IMR-90 (cell line): ENCODE measurements at regions not wholly inside any gene's neighbourhood (a gene's known extent, or its start where the extent isn't known, plus 50 kb on each side); places are given as distances from the start of the nearest gene placed in this dataset.

ENCODE experiments used
- ATAC-seq: fragments of 200-7000 bp; cut with Tn5 transposase; 2 replicates; pipeline ENCODE4 v1.9.1; 2020; ENCODE audit warnings: low read depth, mild to moderate bottlenecking, moderate library complexity
- BruUV-seq: library from RNA; stranded (reverse); fragments of 400-500 nt; replicated peaks from 2 replicates; lab custom pipeline; 2021; lab: Mats Ljungman, UMichigan
- CTCF ChIA-PET: fragments of 300-600 bp; formaldehyde crosslinking; extraction: SDS; loops from one replicate; lab custom pipeline; 2021; ENCODE audit warnings: antibody characterized with exemption; lab: Yijun Ruan, JAX
- POLR2A ChIA-PET: fragments of 300-600 bp; sonication (Branson Sonifier 250); formaldehyde crosslinking; loops from one replicate; lab custom pipeline; 2022; ENCODE audit warnings: antibody characterized with exemption; ENCODE audit not compliant: unreplicated experiment; lab: Charles Lee
- DNase-seq: peaks from one replicate; pipeline ENCODE4 v3.0.0; 2013
- H2AFZ ChIP-seq: replicated peaks from 2 replicates; pipeline ENCODE3; 2013; ENCODE audit warnings: low read length, mild to moderate bottlenecking; ENCODE audit not compliant: poor library complexity
- H2AK5ac ChIP-seq: 2 replicates; pipeline ENCODE4 v1.6.1; 2013; ENCODE audit warnings: low read depth, low read length, inconsistent platforms
- H2AK9ac ChIP-seq: replicated peaks from 2 replicates; pipeline ENCODE3; 2013; ENCODE audit warnings: mild to moderate bottlenecking, low read depth, low read length, moderate library complexity; ENCODE audit not compliant: poor library complexity
- H2BK120ac ChIP-seq: 2 replicates; pipeline ENCODE4 v1.6.1; 2013; ENCODE audit warnings: low read depth, low read length, inconsistent platforms
- H2BK15ac ChIP-seq: 3 replicates; pipeline ENCODE4 v1.6.1; 2013; ENCODE audit warnings: low read depth, low read length, inconsistent platforms
- H2BK20ac ChIP-seq: 2 replicates; pipeline ENCODE4 v1.6.1; 2013; ENCODE audit warnings: low read depth, mild to moderate bottlenecking, inconsistent platforms, low read length, moderate library complexity
- H2BK5ac ChIP-seq: 2 replicates; pipeline ENCODE4 v1.6.1; 2013; ENCODE audit warnings: mild to moderate bottlenecking, low read depth, low read length, inconsistent platforms; ENCODE audit not compliant: poor library complexity, severe bottlenecking
- H3K14ac ChIP-seq: replicated peaks from 2 replicates; pipeline ENCODE4 v1.6.1; 2013; ENCODE audit warnings: low read depth, low read length, inconsistent platforms
- H3K18ac ChIP-seq: 2 replicates; pipeline ENCODE4 v1.6.1; 2013; ENCODE audit warnings: low read depth, low read length, control low read depth
- H3K23ac ChIP-seq: 2 replicates; pipeline ENCODE4 v1.6.1; 2013; ENCODE audit warnings: low read depth, low read length, inconsistent platforms
- H3K27ac ChIP-seq: 2 replicates; pipeline ENCODE4 v1.5.1; 2013; ENCODE audit warnings: mild to moderate bottlenecking, control low read depth, low read length; ENCODE audit not compliant: insufficient read depth
- H3K27me3 ChIP-seq: 2 replicates; pipeline ENCODE4 v1.6.1; 2013; ENCODE audit warnings: low read length; ENCODE audit not compliant: control insufficient read depth, insufficient read depth
- H3K36me3 ChIP-seq: 2 replicates; pipeline ENCODE4 v1.6.1; 2013; ENCODE audit warnings: low read length, mixed read lengths; ENCODE audit not compliant: control insufficient read depth, insufficient read depth
- H3K4ac ChIP-seq: 2 replicates; pipeline ENCODE4 v1.6.1; 2013; ENCODE audit warnings: low read depth, low read length, inconsistent platforms
- H3K4me1 ChIP-seq: 2 replicates; pipeline ENCODE4 v1.6.1; 2013; ENCODE audit warnings: low read length, mixed read lengths; ENCODE audit not compliant: control insufficient read depth, insufficient read depth
- H3K4me2 ChIP-seq: 2 replicates; pipeline ENCODE4 v1.6.1; 2013; ENCODE audit warnings: low read depth, mild to moderate bottlenecking, control low read depth, low read length, moderate library complexity
- H3K4me3 ChIP-seq: 2 replicates; pipeline ENCODE4 v1.5.1; 2013; ENCODE audit warnings: low read depth, mild to moderate bottlenecking, control low read depth, low read length, moderate library complexity; ENCODE audit not compliant: insufficient read depth
- H3K56ac ChIP-seq: 2 replicates; pipeline ENCODE4 v1.6.1; 2013; ENCODE audit warnings: low read length, inconsistent platforms; ENCODE audit not compliant: insufficient read depth; ENCODE audit errors: extremely low read depth
- H3K79me1 ChIP-seq, 2 experiments: 2 replicates each; pipeline ENCODE4 v1.6.1; 2013; ENCODE audit warnings: low read length in 2 of 2, inconsistent platforms in 1 of 2, low read depth in 1 of 2
- H3K9ac ChIP-seq: 2 replicates; pipeline ENCODE4 v1.6.1; 2013; ENCODE audit warnings: low read depth, low read length, control low read depth
- H3K9me1 ChIP-seq: 2 replicates; pipeline ENCODE4 v1.6.1; 2013; ENCODE audit warnings: low read length, inconsistent platforms; ENCODE audit not compliant: insufficient read depth
- H3K9me3 ChIP-seq: 2 replicates; pipeline ENCODE4 v1.6.1; 2013; ENCODE audit warnings: low read length; ENCODE audit not compliant: control insufficient read depth, insufficient read depth
- H4K20me1 ChIP-seq: 2 replicates; pipeline ENCODE4 v1.6.1; 2013; ENCODE audit warnings: low read length, inconsistent platforms; ENCODE audit not compliant: insufficient read depth
- H4K5ac ChIP-seq: 2 replicates; pipeline ENCODE4 v1.6.1; 2013; ENCODE audit warnings: mild to moderate bottlenecking, low read depth, low read length, control low read depth
- H4K8ac ChIP-seq, 2 experiments: 2 replicates each; pipeline ENCODE4 v1.6.1; 2013; ENCODE audit warnings: low read depth in 2 of 2, low read length in 2 of 2, control low read depth in 1 of 2, inconsistent platforms in 1 of 2
- H4K91ac ChIP-seq: 2 replicates; pipeline ENCODE4 v1.6.1; 2013; ENCODE audit warnings: low read depth, low read length, inconsistent platforms; ENCODE audit not compliant: insufficient read depth
- BHLHE40 ChIP-seq: fragments of 150-350 bp; IDR thresholded peaks from 2 replicates; pipeline ENCODE4 v1.6.1; 2016; ENCODE audit warnings: mild to moderate bottlenecking, low read depth, low read length
- CEBPB ChIP-seq: IDR thresholded peaks from 2 replicates; pipeline ENCODE4 v1.6.1; 2012; ENCODE audit warnings: low read depth, low read length, improper control_type of control experiment
- CHD1 ChIP-seq: IDR thresholded peaks from 2 replicates; pipeline ENCODE4 v1.6.1; 2012; ENCODE audit warnings: low read depth, low read length, improper control_type of control experiment
- FOS ChIP-seq: fragments of 150-350 bp; IDR thresholded peaks from 2 replicates; pipeline ENCODE4 v1.6.1; 2016; ENCODE audit warnings: low read depth, low read length
- MAFK ChIP-seq: IDR thresholded peaks from 2 replicates; pipeline ENCODE4 v1.6.1; 2012; ENCODE audit warnings: low read depth, low read length, improper control_type of control experiment
- MAZ ChIP-seq: IDR thresholded peaks from 2 replicates; pipeline ENCODE4 v1.6.1; 2012; ENCODE audit warnings: low read depth, mild to moderate bottlenecking, low read length, improper control_type of control experiment, moderate library complexity, borderline replicate concordance
- MXI1 ChIP-seq: IDR thresholded peaks from 2 replicates; pipeline ENCODE4 v1.6.1; 2012; ENCODE audit warnings: low read depth, mild to moderate bottlenecking, low read length, moderate library complexity, borderline replicate concordance
- NFE2L2 ChIP-seq: fragments of 150-350 bp; IDR thresholded peaks from 2 replicates; pipeline ENCODE4 v1.6.1; 2016; ENCODE audit warnings: low read depth, mild to moderate bottlenecking, low read length
- POLR2A ChIP-seq: IDR thresholded peaks from 2 replicates; pipeline ENCODE4 v1.6.1; 2012; ENCODE audit warnings: mild to moderate bottlenecking, low read depth, low read length
- RAD21 ChIP-seq: IDR thresholded peaks from 2 replicates; pipeline ENCODE4 v1.6.1; 2012; ENCODE audit warnings: low read length, improper control_type of control experiment
- RCOR1 ChIP-seq: IDR thresholded peaks from 2 replicates; pipeline ENCODE4 v1.6.1; 2012; ENCODE audit warnings: mild to moderate bottlenecking, low read length, improper control_type of control experiment; ENCODE audit not compliant: insufficient replicate concordance
- RFX5 ChIP-seq: IDR thresholded peaks from 2 replicates; pipeline ENCODE4 v1.8.0; 2012; ENCODE audit warnings: low read depth, mild to moderate bottlenecking, low read length, moderate library complexity
- SMC3 ChIP-seq: fragments of 150-350 bp; IDR thresholded peaks from 2 replicates; pipeline ENCODE4 v1.6.1; 2016; ENCODE audit warnings: low read depth, mild to moderate bottlenecking, antibody characterized with exemption, low read length, moderate library complexity
- WGBS, 2 experiments: methylation state at CpG; one replicate each; pipeline versions ENCODE4 v1.1.5 to v1.1.7; 2013; ENCODE audit warnings: missing lambda C conversion rate in 2 of 2; ENCODE audit not compliant: insufficient read length in 1 of 2; ENCODE audit errors: extremely low coverage in 2 of 2; 5-methylcytosine and 5-hydroxymethylcytosine counted together
- dilution Hi-C: fragments of 300-500 bp; cut with HindIII; formaldehyde crosslinking; loops from one replicate; pipeline ENCODE4 v1.14.3; 2018; ENCODE audit warnings: low sequenced_read_pairs; ENCODE audit not compliant: unreplicated experiment
- in situ Hi-C: fragments of 300-500 bp; cut with MboI; formaldehyde crosslinking; loops from 3 replicates; pipeline ENCODE4 v1.14.3; 2019; ENCODE audit warnings: low sequenced_read_pairs, inconsistent platforms, mixed read lengths
- intact Hi-C: fragments of 100-400 bp; cut with micrococcal nuclease; formaldehyde crosslinking; loops from 2 replicates; pipeline ENCODE4 v1.10.0; 2022
- TF ChIP-seq, protein P1 (sequence below): conservative IDR thresholded peaks from 2 replicates; pipeline ENCODE4 v1.5.1; 2012; ENCODE audit warnings: mild to moderate bottlenecking, low read depth, low read length, improper control_type of control experiment
- TF ChIP-seq, protein P2 (sequence below): fragments of 150-350 bp; IDR thresholded peaks from 2 replicates; pipeline ENCODE4 v1.6.1; 2016; ENCODE audit warnings: low read depth, mild to moderate bottlenecking, low read length, moderate library complexity, borderline replicate concordance

DNA sequence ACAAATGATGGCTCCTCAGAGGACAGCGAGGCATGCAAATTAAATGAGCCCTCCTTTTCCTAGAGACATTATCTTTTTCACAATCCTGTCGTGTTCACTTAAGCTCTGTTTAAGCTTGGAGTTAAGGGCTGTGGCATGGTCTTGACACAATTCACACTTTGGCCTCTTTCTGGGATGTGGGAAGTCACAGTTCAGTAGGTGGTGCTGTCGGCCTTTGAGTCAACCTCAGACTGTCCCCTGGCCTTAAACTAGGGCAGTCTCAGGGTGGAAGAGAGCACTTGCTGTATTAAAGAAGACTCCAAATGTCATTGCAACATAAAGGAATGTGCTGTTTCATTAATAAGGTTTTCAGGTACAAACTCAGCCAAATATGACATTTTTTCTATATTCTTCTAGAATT, 351.0 kb downstream of the MCTP2 start:
- Histone ChIP-seq H3K9me1 (no peaks in the 10 kb centered on the region), H3K56ac (no peak overlapping the region), H3K4me1 (no peaks in the 10 kb centered on the region), H2BK20ac (no peak overlapping the region), H2BK120ac (no peak overlapping the region), H3K36me3 (no peaks in the 10 kb centered on the region), H3K27ac (no peak overlapping the region), H2AK9ac (no peak overlapping the region), H3K4me2 (no peak overlapping the region), H2BK5ac (no peak overlapping the region), H3K18ac (no peak overlapping the region), H2AFZ (no peak overlapping the region), H4K20me1 (no peaks in the 10 kb centered on the region), H3K4me3 (no peak overlapping the region), H4K5ac (no peak overlapping the region), H3K27me3 (no peaks in the 10 kb centered on the region), H3K9ac (no peak overlapping the region), H4K91ac (no peak overlapping the region), H3K23ac (no peak overlapping the region), H2AK5ac (no peak overlapping the region), H3K79me1 (no peaks in the 10 kb centered on the region), H4K8ac (no peak overlapping the region), H3K14ac (no peak overlapping the region), H2BK15ac (no peak overlapping the region), H3K9me3 (peaks cover 11% of the 10 kb centered on the region), H3K4ac (no peak overlapping the region)
- ChIA-PET POLR2A (no interaction called here), CTCF (no interaction called here)
- no TSS peak for BruUV-seq
- intact Hi-C loops (no loop called here), dilution Hi-C loops (no loop called here), in situ Hi-C loops (no loop called here)
- TF ChIP-seq RAD21 (no peak), SMC3 (no peak), RCOR1 (no peak), FOS (no peak), RFX5 (no peak), MXI1 (no peak), MAZ (no peak), BHLHE40 (no peak), CHD1 (no peak), NFE2L2 (no peak), MAFK (no peak), POLR2A (no peak), CEBPB (no peak)
- TF ChIP-seq, protein P1, sequence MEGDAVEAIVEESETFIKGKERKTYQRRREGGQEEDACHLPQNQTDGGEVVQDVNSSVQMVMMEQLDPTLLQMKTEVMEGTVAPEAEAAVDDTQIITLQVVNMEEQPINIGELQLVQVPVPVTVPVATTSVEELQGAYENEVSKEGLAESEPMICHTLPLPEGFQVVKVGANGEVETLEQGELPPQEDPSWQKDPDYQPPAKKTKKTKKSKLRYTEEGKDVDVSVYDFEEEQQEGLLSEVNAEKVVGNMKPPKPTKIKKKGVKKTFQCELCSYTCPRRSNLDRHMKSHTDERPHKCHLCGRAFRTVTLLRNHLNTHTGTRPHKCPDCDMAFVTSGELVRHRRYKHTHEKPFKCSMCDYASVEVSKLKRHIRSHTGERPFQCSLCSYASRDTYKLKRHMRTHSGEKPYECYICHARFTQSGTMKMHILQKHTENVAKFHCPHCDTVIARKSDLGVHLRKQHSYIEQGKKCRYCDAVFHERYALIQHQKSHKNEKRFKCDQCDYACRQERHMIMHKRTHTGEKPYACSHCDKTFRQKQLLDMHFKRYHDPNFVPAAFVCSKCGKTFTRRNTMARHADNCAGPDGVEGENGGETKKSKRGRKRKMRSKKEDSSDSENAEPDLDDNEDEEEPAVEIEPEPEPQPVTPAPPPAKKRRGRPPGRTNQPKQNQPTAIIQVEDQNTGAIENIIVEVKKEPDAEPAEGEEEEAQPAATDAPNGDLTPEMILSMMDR = no peak
- TF ChIP-seq, protein P2, sequence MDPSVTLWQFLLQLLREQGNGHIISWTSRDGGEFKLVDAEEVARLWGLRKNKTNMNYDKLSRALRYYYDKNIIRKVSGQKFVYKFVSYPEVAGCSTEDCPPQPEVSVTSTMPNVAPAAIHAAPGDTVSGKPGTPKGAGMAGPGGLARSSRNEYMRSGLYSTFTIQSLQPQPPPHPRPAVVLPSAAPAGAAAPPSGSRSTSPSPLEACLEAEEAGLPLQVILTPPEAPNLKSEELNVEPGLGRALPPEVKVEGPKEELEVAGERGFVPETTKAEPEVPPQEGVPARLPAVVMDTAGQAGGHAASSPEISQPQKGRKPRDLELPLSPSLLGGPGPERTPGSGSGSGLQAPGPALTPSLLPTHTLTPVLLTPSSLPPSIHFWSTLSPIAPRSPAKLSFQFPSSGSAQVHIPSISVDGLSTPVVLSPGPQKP = no peak
- ATAC-seq = no peak
- no CpG with 5 or more reads among the region's 3 CpGs for WGBS, 2 experiments
- DNase-seq = no peak
